ENCODE measurements at regions not wholly inside any gene's neighbourhood (a gene's known extent, or its start where the extent isn't known, plus 50 kb on each side); places are given as distances from the start of the nearest gene placed in this dataset.

DNA sequence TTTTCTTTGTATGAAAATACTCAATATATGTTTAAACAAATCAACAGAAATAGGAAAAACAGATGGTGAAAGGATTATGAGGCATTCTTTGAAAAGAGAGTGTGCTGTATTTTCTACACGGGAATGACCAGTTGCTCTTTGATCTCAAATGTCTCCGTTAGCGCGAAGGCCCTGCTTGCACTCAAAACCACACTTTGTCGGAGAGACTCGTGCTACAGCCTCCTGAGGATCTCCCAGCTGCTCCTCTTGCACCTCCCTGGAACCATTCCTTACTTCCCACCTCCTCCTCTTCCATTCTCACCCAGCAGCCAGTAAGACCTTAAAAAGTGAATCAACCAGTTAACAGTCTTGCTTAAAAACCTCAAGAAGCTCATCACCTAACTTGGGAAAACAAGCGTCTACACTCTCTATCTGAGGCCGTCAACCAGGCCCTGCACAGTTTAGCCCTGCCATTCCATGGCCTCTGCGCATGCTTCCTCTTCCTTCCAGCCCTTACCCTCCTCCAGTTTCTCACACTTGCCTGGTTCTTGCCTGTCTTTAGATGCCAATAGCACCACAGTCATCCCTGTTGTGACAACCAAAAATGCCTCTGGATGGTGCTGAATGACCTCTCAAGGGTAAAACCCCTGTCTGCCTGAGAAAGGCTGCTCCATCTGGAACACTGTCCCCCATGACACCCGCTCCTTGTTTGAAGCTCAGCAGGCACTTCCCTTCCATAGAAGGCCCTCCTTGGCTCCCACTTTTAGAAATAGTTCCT, 594.7 kb upstream of the WWC1 start:
- no peak for DNase-seq (ENCODE audit: low spot score in 2 of 2)

DNA sequence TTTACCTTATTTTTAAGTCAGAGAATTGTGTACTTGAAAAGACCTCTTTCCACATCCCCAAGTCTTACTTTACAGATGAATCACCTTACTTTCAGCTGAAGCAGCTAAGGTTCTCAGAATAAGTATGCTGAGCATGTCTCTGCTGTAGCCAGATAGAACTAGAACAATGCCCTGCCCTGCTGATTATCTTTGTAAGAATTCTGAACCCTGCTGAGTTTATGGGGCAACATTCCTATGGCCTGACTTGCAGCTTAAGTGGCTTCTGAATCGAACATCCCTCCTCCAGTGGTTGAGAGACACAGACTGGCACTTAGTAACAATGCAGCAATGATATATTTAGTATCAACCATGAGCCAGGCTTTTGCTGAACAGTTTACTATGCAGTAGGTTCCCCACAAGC, 592.0 kb upstream of the WWC1 start:
- no peaks in the 10 kb centered on the region for H3K36me3 Mint-ChIP-seq (ENCODE audit: insufficient read depth)
- H3K4me3 Mint-ChIP-seq = no peak overlapping the region
- peaks cover 15% of the 10 kb centered on the region for H3K9me3 Mint-ChIP-seq
- no peaks in the 10 kb centered on the region for H3K27me3 Mint-ChIP-seq
- no peak for ATAC-seq (replicated peaks; ENCODE audit: extremely low read depth, poor library complexity, severe bottlenecking)
- no peak overlapping the region for H3K27ac Mint-ChIP-seq (ENCODE audit: low read depth)
- H3K4me1 Mint-ChIP-seq = no peaks in the 10 kb centered on the region
- no peak for DNase-seq (ENCODE audit: low spot score in 2 of 2)

More for the DNA sequence above, 594.7 kb upstream of the WWC1 start:
- ATAC-seq (replicated peaks; ENCODE audit: extremely low read depth, poor library complexity, severe bottlenecking) = no peak
- Mint-ChIP-seq H3K4me3 (no peak overlapping the region), H3K27me3 (no peaks in the 10 kb centered on the region), H3K27ac (ENCODE audit: low read depth) (no peak overlapping the region), H3K9me3 (peaks cover 10% of the 10 kb centered on the region), H3K4me1 (no peaks in the 10 kb centered on the region), H3K36me3 (ENCODE audit: insufficient read depth) (no peaks in the 10 kb centered on the region)

DNA sequence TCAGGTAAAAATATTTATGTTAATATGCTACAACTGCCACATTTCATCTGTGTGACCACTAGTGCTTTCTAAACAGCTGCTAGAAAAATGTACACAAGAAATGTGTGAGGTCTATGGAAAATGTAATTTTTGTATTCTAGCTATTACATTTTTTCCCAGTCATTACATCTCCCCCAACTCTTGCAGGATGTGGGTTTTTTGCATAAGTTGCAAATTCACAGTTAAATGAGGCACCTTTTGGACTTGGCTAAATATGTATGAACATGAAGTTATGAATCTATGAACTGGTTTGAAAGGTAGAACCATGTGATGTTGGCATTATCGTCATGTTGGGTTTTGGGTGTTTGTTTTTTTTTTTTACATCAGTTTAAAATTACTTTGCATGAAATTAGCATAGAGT, 590.4 kb upstream of the WWC1 start:
- Mint-ChIP-seq H3K27me3 (no peaks in the 10 kb centered on the region), H3K4me1 (no peaks in the 10 kb centered on the region), H3K9me3 (peaks cover 15% of the 10 kb centered on the region), H3K4me3 (no peak overlapping the region), H3K36me3 (ENCODE audit: insufficient read depth) (no peaks in the 10 kb centered on the region), H3K27ac (ENCODE audit: low read depth) (no peak overlapping the region)
- no peak for ATAC-seq (replicated peaks; ENCODE audit: extremely low read depth, poor library complexity, severe bottlenecking)
- DNase-seq (ENCODE audit: low spot score in 2 of 2) = no peak

DNA sequence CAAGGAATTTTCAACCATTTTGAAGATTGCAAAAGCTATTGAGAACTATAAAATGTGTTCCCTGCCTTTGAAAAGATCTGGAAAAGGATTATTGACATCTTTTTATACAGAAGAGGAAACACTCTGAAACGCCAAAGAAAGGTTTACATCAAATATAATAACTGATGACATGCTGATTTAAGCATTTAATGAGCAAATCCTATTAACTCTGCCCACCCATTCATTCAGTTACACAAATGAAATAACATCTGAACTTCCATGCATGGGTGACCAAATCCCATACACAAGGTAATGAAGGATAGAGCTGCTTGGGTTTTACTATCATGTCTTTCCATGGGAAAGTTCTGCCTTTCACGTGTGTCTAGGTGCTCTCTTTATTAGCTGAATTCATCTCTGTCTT, 589.4 kb upstream of the WWC1 start:
- no peak for DNase-seq (ENCODE audit: low spot score in 2 of 2)
- ATAC-seq (replicated peaks; ENCODE audit: extremely low read depth, poor library complexity, severe bottlenecking) = no peak
- no peaks in the 10 kb centered on the region for H3K36me3 Mint-ChIP-seq (ENCODE audit: insufficient read depth)
- no peaks in the 10 kb centered on the region for H3K27me3 Mint-ChIP-seq
- H3K27ac Mint-ChIP-seq (ENCODE audit: low read depth) = no peak overlapping the region
- H3K4me1 Mint-ChIP-seq = no peaks in the 10 kb centered on the region
- H3K9me3 Mint-ChIP-seq = peaks cover 9% of the 10 kb centered on the region
- no peak overlapping the region for H3K4me3 Mint-ChIP-seq

DNA sequence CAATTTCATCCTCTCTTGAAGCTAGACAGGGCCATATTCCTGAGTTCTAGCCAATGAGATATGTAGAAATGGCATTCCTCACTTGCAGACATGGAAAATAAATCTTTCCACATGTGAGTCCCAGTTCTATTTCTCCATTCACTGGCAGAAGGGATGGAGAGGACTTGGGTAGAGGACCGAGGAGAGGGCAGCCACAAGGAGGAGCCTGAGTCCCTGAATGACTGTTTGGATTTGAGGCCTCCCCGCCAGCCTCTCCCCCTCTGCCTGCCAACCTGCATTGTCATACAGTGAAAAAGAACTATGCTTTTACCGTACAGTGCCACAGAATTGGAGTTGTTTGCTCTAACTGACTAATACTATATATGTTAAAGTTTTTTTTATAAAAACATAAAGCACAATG, 583.0 kb upstream of the WWC1 start:
- ATAC-seq (replicated peaks; ENCODE audit: extremely low read depth, poor library complexity, severe bottlenecking) (no peak), DNase-seq (ENCODE audit: low spot score in 2 of 2) (no peak)
- no peaks in the 10 kb centered on the region for H3K36me3 Mint-ChIP-seq (ENCODE audit: insufficient read depth)
- H3K4me3 Mint-ChIP-seq = no peak overlapping the region
- H3K4me1 Mint-ChIP-seq = no peaks in the 10 kb centered on the region
- H3K9me3 Mint-ChIP-seq = peaks cover 7% of the 10 kb centered on the region
- peaks cover 5% of the 10 kb centered on the region for H3K27me3 Mint-ChIP-seq
- no peak overlapping the region for H3K27ac Mint-ChIP-seq (ENCODE audit: low read depth)

DNA sequence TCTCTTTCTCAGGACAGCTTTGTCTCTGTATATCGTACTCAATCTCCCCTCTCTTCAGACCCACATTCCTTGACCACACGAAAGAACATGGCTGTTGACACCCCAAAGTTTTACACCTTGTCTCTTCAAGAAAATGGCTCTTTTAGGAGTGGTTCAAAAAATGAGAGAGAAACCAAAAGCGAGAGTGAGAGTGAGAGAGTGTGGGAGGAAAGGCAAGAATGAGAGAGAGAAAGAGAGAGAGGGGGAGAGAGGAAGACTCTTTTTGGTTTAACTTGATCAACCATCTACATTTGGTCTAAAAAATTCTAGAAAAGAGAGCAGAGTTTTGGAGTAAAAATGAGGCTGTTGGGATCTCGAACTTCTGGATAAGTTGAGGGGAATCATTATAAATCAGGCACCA, 581.8 kb upstream of the WWC1 start:
- H3K36me3 Mint-ChIP-seq (ENCODE audit: insufficient read depth) = no peaks in the 10 kb centered on the region
- no peaks in the 10 kb centered on the region for H3K4me1 Mint-ChIP-seq
- no peak overlapping the region for H3K4me3 Mint-ChIP-seq
- peaks cover 11% of the 10 kb centered on the region for H3K27me3 Mint-ChIP-seq
- ATAC-seq (replicated peaks; ENCODE audit: extremely low read depth, poor library complexity, severe bottlenecking) (no peak), DNase-seq (ENCODE audit: low spot score in 2 of 2) (no peak)
- H3K27ac Mint-ChIP-seq (ENCODE audit: low read depth) = no peak overlapping the region
- H3K9me3 Mint-ChIP-seq = peaks cover 12% of the 10 kb centered on the region

DNA sequence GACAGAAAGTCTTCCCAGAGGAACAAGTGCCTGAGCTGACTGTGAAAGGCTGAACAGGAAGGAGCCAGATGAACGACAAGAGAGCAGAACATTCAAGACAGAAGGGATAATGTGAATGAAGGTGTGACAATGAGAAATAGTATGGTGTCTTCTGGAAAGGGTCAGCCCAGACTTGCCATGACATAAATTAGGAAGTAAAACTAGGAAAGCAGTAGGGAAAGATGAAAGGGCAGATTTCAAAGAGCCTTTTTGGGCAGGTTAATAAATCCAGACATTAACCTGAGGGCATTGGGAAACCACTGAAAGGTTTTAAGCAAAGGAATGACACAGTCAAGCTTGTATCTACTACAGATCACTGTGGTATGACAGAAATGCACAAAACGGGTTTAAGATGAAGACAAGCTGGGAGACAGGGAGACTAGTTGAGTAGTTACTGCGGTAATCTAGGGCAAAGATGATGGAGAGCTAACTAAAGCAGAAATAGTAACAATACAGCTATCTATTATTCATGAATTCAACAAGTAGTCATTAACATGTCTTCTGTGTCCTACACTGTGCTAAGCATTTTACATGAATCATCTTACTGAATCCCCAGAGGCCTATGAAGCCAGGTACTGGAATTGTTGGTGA, 580.9 kb upstream of the WWC1 start:
- Mint-ChIP-seq H3K9me3 (peaks cover 12% of the 10 kb centered on the region), H3K27me3 (peaks cover 11% of the 10 kb centered on the region), H3K4me1 (no peaks in the 10 kb centered on the region), H3K36me3 (ENCODE audit: insufficient read depth) (no peaks in the 10 kb centered on the region), H3K4me3 (no peak overlapping the region), H3K27ac (ENCODE audit: low read depth) (no peak overlapping the region)
- ATAC-seq (replicated peaks; ENCODE audit: extremely low read depth, poor library complexity, severe bottlenecking) = no peak
- no peak for DNase-seq (ENCODE audit: low spot score in 2 of 2)

DNA sequence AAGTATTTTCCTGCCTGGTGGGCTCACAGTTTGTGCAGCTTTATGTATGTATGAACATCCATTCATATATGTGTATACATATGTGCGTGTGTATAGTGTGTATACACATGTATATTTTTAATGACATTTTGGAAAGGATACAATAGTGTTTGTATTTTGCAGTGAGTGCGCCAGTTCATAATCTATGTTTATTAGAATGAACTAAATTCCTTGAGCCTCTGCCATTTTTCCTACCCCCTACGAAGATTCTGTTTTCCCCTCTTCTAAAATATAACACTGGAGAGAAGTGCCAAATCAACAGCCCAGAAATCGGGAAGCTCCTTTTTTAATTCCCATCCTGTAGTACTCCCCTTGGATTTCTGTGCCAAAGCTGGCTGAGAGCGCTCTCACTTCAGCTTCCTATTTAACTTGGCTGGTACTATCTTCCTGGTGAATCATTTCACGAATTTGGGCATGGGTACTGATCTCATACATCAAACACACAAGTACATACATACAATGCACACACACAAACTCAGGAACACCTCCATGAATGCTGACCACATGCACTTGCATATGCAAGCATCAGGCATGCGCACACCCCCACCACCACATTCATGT, 578.4 kb upstream of the WWC1 start:
- H3K9me3 Mint-ChIP-seq = peaks cover 8% of the 10 kb centered on the region
- no peak for ATAC-seq (replicated peaks; ENCODE audit: extremely low read depth, poor library complexity, severe bottlenecking)

DNA sequence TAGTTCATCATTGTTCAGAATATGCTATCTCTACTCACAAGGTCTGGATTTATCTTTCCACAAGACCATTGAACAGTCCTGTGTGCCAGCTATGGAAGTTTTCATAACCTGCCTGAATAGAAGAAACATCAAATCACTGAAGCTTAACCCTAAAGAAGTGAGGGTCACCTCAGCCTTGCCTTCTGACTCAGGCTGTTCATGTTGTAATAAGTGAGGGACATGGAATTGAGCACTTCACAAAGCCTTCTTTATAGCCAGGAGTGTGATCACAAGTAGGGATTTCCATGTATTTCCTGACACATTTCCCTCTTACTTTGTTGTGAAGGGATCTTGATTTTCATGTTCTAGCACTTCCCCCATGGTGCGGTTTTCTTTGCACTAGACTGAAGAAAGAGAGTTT, 577.5 kb upstream of the WWC1 start:
- H3K27me3 Mint-ChIP-seq = peaks cover 11% of the 10 kb centered on the region
- no peaks in the 10 kb centered on the region for H3K4me1 Mint-ChIP-seq
- H3K36me3 Mint-ChIP-seq (ENCODE audit: insufficient read depth) = no peaks in the 10 kb centered on the region
- H3K9me3 Mint-ChIP-seq = peaks cover 8% of the 10 kb centered on the region
- ATAC-seq (replicated peaks; ENCODE audit: extremely low read depth, poor library complexity, severe bottlenecking) (no peak), DNase-seq (ENCODE audit: low spot score in 2 of 2) (no peak)
- H3K4me3 Mint-ChIP-seq = no peak overlapping the region
- no peak overlapping the region for H3K27ac Mint-ChIP-seq (ENCODE audit: low read depth)

More for the DNA sequence above, 578.4 kb upstream of the WWC1 start:
- no peaks in the 10 kb centered on the region for H3K36me3 Mint-ChIP-seq (ENCODE audit: insufficient read depth)
- no peaks in the 10 kb centered on the region for H3K4me1 Mint-ChIP-seq
- peaks cover 11% of the 10 kb centered on the region for H3K27me3 Mint-ChIP-seq
- no peak overlapping the region for H3K4me3 Mint-ChIP-seq
- DNase-seq (ENCODE audit: low spot score in 2 of 2) = no peak
- H3K27ac Mint-ChIP-seq (ENCODE audit: low read depth) = no peak overlapping the region

DNA sequence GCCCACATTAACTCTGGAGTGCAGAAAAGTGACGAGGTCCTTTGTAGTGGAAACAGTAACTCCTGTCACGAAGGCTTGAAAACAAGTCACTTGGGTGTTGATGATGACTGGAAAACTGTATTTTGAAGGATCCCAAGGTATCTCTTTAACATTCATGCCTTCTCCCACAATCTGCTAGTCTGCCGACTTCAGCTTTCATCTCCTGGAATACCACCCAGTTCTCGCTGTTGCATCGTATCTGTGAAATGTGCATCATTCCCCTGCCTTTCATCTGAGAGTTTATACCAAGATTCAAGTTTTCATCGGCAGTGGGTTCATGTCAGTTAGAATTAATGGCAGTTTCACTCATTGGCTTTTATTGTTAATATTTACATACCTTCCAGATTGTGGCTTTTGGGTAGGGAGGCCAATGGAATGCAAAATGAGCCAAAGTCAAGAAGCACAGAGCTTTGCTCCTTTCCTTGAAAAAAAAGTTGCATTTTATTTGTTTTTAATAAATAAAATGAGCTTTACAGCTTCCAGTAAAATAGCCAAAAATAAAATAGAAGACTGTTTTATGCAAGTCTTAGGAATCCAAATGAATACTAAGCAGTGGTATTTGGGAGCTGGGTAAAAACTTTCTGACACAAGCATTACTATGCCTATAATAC, 575.2 kb upstream of the WWC1 start:
- DNase-seq (ENCODE audit: low spot score in 2 of 2) (no peak), ATAC-seq (replicated peaks; ENCODE audit: extremely low read depth, poor library complexity, severe bottlenecking) (no peak)
- H3K4me1 Mint-ChIP-seq = no peaks in the 10 kb centered on the region
- no peak overlapping the region for H3K27ac Mint-ChIP-seq (ENCODE audit: low read depth)
- H3K27me3 Mint-ChIP-seq = peaks cover 11% of the 10 kb centered on the region
- no peak overlapping the region for H3K4me3 Mint-ChIP-seq
- no peaks in the 10 kb centered on the region for H3K36me3 Mint-ChIP-seq (ENCODE audit: insufficient read depth)
- peaks cover 8% of the 10 kb centered on the region for H3K9me3 Mint-ChIP-seq

DNA sequence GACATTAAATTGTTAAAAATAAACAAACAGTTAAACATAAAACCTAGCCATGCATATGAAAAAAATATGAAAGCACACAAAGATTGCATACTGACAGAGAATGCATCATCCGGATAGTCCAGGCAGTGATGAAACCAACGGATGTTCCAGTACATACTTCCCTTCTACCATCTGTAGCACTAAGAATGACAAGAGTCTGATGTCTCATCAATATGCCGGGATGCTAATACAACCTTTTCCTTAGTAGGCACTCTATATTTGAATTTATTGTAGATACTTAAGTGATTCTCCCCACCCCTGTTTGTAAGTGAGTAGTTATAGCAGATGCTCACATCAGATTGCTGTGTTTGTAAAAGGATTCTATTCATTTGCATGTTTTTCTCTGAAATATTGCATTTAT, 571.2 kb upstream of the WWC1 start:
- no peak for ATAC-seq (replicated peaks; ENCODE audit: extremely low read depth, poor library complexity, severe bottlenecking)
- no peak for DNase-seq (ENCODE audit: low spot score in 2 of 2)
- Mint-ChIP-seq H3K27me3 (no peaks in the 10 kb centered on the region), H3K27ac (ENCODE audit: low read depth) (no peak overlapping the region), H3K4me3 (no peak overlapping the region), H3K4me1 (peaks cover 8% of the 10 kb centered on the region), H3K9me3 (no peaks in the 10 kb centered on the region), H3K36me3 (ENCODE audit: insufficient read depth) (no peaks in the 10 kb centered on the region)

DNA sequence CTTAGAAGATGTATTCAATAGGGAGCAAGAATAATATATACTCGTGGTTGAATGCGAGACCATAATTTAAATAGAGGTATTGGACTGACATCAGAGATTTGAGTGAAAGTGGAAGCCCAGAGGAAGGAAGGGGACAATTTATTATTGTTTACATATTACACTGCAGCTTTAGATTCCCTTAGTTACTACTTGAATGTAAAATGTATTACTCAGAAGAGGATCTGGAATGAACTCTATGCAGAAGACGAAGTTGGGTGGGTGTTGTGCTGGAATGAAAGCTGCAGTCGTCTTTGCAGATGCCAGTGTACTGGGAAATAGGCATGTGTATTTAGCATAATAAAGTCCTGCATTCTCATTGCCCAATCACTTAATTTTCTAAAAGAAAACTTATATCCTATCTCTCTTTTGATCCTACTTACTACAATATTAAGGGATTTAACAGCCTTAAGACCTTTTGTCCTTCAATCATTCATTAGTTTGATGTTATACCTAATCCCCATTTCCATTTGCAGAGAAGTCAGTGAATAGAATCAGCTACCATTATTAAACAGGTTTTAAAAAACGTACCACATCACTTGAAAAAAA, 570.7 kb upstream of the WWC1 start:
- Mint-ChIP-seq H3K27me3 (no peaks in the 10 kb centered on the region), H3K9me3 (no peaks in the 10 kb centered on the region), H3K27ac (ENCODE audit: low read depth) (no peak overlapping the region), H3K4me3 (no peak overlapping the region), H3K4me1 (peaks cover 8% of the 10 kb centered on the region), H3K36me3 (ENCODE audit: insufficient read depth) (no peaks in the 10 kb centered on the region)
- DNase-seq (ENCODE audit: low spot score in 2 of 2) (no peak), ATAC-seq (replicated peaks; ENCODE audit: extremely low read depth, poor library complexity, severe bottlenecking) (no peak)
